OCI-LY1 (cell line): ENCODE measurements at regions not wholly inside any gene's neighbourhood (a gene's known extent, or its start where the extent isn't known, plus 50 kb on each side); places are given as distances from the start of the nearest gene placed in this dataset.

Experiments
- EZH2 ChIP-seq: fragments of 200-600 bp; sonication (generic), shearing (Covaris generic); IDR thresholded peaks from 2 replicates; pipeline ENCODE4 v1.8.0; 2017; ENCODE audit warnings: borderline replicate concordance, mixed run types, mild to moderate bottlenecking, antibody characterized with exemption, low read length, moderate library complexity, mixed read lengths
- TF ChIP-seq, protein P1 (sequence below): fragments of 200-600 bp; sonication (generic), shearing (Covaris generic); IDR thresholded peaks from 2 replicates; pipeline ENCODE4 v1.5.1; 2017; ENCODE audit warnings: mild to moderate bottlenecking, antibody characterized with exemption, low read length, moderate library complexity, mixed read lengths

DNA sequence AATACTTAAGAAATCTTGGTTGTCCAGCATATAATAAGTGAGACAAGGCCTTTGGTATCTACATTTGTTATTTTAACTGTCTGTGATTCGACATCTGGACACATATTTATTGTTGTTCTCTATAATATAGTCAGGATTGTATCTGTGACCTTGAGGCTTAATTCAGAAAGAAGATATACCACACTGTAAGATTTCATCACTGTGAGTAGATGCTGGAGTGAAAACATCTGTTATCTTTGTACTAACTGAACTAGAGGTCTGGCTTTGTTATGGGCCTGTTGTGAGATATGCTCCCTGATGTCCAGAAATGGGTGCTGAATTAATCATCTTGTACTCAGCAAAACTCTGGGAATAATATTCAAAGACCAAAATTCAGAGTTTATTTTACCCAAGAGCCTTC, 148.5 kb downstream of the ISOC1 start:
- TF ChIP-seq, protein P1, sequence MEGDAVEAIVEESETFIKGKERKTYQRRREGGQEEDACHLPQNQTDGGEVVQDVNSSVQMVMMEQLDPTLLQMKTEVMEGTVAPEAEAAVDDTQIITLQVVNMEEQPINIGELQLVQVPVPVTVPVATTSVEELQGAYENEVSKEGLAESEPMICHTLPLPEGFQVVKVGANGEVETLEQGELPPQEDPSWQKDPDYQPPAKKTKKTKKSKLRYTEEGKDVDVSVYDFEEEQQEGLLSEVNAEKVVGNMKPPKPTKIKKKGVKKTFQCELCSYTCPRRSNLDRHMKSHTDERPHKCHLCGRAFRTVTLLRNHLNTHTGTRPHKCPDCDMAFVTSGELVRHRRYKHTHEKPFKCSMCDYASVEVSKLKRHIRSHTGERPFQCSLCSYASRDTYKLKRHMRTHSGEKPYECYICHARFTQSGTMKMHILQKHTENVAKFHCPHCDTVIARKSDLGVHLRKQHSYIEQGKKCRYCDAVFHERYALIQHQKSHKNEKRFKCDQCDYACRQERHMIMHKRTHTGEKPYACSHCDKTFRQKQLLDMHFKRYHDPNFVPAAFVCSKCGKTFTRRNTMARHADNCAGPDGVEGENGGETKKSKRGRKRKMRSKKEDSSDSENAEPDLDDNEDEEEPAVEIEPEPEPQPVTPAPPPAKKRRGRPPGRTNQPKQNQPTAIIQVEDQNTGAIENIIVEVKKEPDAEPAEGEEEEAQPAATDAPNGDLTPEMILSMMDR: no peak
- TF ChIP-seq EZH2: no peak
